OCI-LY1 (cell line): ENCODE measurements at regions not wholly inside any gene's neighbourhood (a gene's known extent, or its start where the extent isn't known, plus 50 kb on each side); places are given as distances from the start of the nearest gene placed in this dataset.

Experiments
- CTCF ChIP-seq: fragments of 200-600 bp; sonication (generic), shearing (Covaris generic); IDR thresholded peaks from 2 replicates; pipeline ENCODE4 v1.5.1; 2017; ENCODE audit warnings: mild to moderate bottlenecking, antibody characterized with exemption, low read length, moderate library complexity, mixed read lengths
- EZH2 ChIP-seq: fragments of 200-600 bp; sonication (generic), shearing (Covaris generic); IDR thresholded peaks from 2 replicates; pipeline ENCODE4 v1.8.0; 2017; ENCODE audit warnings: borderline replicate concordance, mixed run types, mild to moderate bottlenecking, antibody characterized with exemption, low read length, moderate library complexity, mixed read lengths

GRCh38 chr17:79339321-79339720 is 264.7 kb downstream of the ENGASE start:
- TF ChIP-seq CTCF (no peak), EZH2 (no peak)
